GM12891 (cell line): ENCODE measurements at regions not wholly inside any gene's neighbourhood (a gene's known extent, or its start where the extent isn't known, plus 50 kb on each side); places are given as distances from the start of the nearest gene placed in this dataset.

Experiments used
- POLR2A ChIP-seq: IDR thresholded peaks from 2 replicates; pipeline ENCODE4 v1.6.1; 2011; ENCODE audit warnings: low read depth, low read length, control low read depth
- POLR2AphosphoS5 ChIP-seq: IDR thresholded peaks from 2 replicates; pipeline ENCODE4 v1.6.1; 2011; ENCODE audit warnings: low read depth, low read length, control low read depth

DNA sequence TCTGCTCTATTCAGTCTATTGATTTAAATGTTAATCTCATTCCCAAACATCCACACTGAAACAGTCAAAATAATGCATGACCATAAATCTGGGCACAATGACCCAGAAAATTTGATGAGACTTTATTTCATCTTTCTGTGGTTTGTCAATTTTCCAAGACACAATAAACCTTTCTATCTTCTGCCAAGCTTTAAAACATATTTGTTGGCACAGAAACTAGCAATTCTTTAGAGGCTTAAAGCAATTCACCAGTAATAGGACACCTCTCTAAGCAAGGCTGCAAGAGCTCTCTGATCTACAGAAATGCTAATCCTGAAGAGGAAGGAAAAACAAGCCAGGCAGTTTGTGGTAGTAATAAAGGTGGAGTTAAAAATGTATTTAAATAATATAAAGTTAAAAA, 113.7 kb downstream of the FCRL5 start:
- TF ChIP-seq POLR2A: no peak
- no peak for TF ChIP-seq POLR2AphosphoS5
